ENCODE measurements at regions not wholly inside any gene's neighbourhood (a gene's known extent, or its start where the extent isn't known, plus 50 kb on each side); places are given as distances from the start of the nearest gene placed in this dataset.

DNA sequence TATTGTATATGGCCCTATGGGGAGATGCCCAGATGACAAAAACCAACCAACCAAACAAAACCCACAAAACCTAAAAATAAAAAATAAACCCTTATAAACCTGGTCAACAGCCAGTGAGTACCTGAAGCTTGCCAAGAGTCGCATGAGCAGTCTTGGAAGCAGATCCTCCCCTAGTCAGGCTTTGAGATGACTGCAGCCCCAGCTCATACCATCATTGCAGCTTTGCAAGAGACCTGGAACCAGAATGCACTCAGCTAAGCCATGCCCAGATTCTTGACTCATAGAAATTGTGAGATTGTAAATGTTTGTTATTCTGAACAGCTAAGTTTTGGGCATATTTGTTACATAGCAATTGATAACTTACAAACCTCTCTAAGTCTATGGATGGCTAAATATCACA is 326.8 kb downstream of the HLX start:
- TF ChIP-seq REST (IDR thresholded peaks at IDR 0.05; ENCODE audit: insufficient replicate concordance, low read depth): no peak
- TF ChIP-seq CTCF (IDR thresholded peaks at IDR 0.05; ENCODE audit: insufficient read depth, low read length): no peak
- no peak for TF ChIP-seq GABPA (IDR thresholded peaks at IDR 0.05; ENCODE audit: low read depth)
